ENCODE measurements at regions not wholly inside any gene's neighbourhood (a gene's known extent, or its start where the extent isn't known, plus 50 kb on each side); places are given as distances from the start of the nearest gene placed in this dataset.

- no peak for DNase-seq
Measured at GRCh38 chr11:127567237-127567932, 566.8 kb upstream of the KIRREL3 start.

- no peak for DNase-seq
Measured at GRCh38 chr11:127564810-127565209, 564.2 kb upstream of the KIRREL3 start.

GRCh38 chr11:127559978-127560377 is 559.4 kb upstream of the KIRREL3 start:
- DNase-seq, result no peak

- no peak for DNase-seq
Measured at GRCh38 chr11:127552446-127552845, 551.9 kb upstream of the KIRREL3 start.

- DNase-seq, result no peak
Measured at GRCh38 chr11:127531167-127531566, 530.6 kb upstream of the KIRREL3 start.

GRCh38 chr11:127528297-127528696 is 527.7 kb upstream of the KIRREL3 start:
- no peak for DNase-seq

GRCh38 chr11:127524618-127525017 is 524.0 kb upstream of the KIRREL3 start:
- DNase-seq, result no peak

- no peak for DNase-seq
Measured at GRCh38 chr11:127521413-127521812, 520.8 kb upstream of the KIRREL3 start.

- no peak for DNase-seq
Measured at GRCh38 chr11:127507851-127508250, 507.3 kb upstream of the KIRREL3 start.

- no peak for DNase-seq
Measured at GRCh38 chr11:127506647-127507046, 506.1 kb upstream of the KIRREL3 start.

- DNase-seq, result no peak
Measured at GRCh38 chr11:127506126-127506525, 505.6 kb upstream of the KIRREL3 start.

GRCh38 chr11:127496165-127496564 is 495.6 kb upstream of the KIRREL3 start:
- no peak for DNase-seq

- no peak for DNase-seq
Measured at GRCh38 chr11:127493330-127494022, 492.9 kb upstream of the KIRREL3 start.

- DNase-seq, result no peak
Measured at GRCh38 chr11:127492029-127492428, 491.5 kb upstream of the KIRREL3 start.

- DNase-seq, result no peak
Measured at GRCh38 chr11:127491589-127491988, 491.0 kb upstream of the KIRREL3 start.

- DNase-seq, result no peak
Measured at GRCh38 chr11:127490896-127491295, 490.3 kb upstream of the KIRREL3 start.

- DNase-seq, result no peak
Measured at GRCh38 chr11:127485541-127485940, 485.0 kb upstream of the KIRREL3 start.

GRCh38 chr11:127481391-127481790 is 480.8 kb upstream of the KIRREL3 start:
- DNase-seq, result no peak

GRCh38 chr11:127478826-127479225 is 478.3 kb upstream of the KIRREL3 start:
- DNase-seq, result no peak

- no peak for DNase-seq
Measured at GRCh38 chr11:127474766-127475165, 474.2 kb upstream of the KIRREL3 start.

GRCh38 chr11:127472505-127472904 is 471.9 kb upstream of the KIRREL3 start:
- no peak for DNase-seq

GRCh38 chr11:127471662-127472061 is 471.1 kb upstream of the KIRREL3 start:
- DNase-seq, result no peak

GRCh38 chr11:127470306-127470884 is 469.8 kb upstream of the KIRREL3 start:
- DNase-seq, result no peak

GRCh38 chr11:127464325-127464724 is 463.8 kb upstream of the KIRREL3 start:
- DNase-seq, result no peak

Data from central memory CD4-positive, alpha-beta T cell (primary cell).